ENCODE measurements at regions not wholly inside any gene's neighbourhood (a gene's known extent, or its start where the extent isn't known, plus 50 kb on each side); places are given as distances from the start of the nearest gene placed in this dataset.

- no peaks in the 10 kb centered on the region for H3K36me3 ChIP-seq (ENCODE audit: control insufficient read depth, insufficient read depth, low read length)
Observed at GRCh38 chr16:76665571-76666275, 388.5 kb downstream of the CNTNAP4 start.

GRCh38 chr16:76668207-76668725 lies 391.1 kb downstream of the CNTNAP4 start:
- Histone ChIP-seq H3K27me3 (ENCODE audit: control insufficient read depth, insufficient read depth, low read length) (no peaks in the 10 kb centered on the region), H3K4me3 (ENCODE audit: low read depth, low read length) (no peak overlapping the region), H3K36me3 (ENCODE audit: control insufficient read depth, insufficient read depth, low read length) (no peaks in the 10 kb centered on the region)
- ChIA-PET CTCF (no interaction called here), POLR2A (no interaction called here)
- TF ChIP-seq CTCF (IDR thresholded peaks at IDR 0.05; ENCODE audit: insufficient read depth, low read depth, low read length), result no peak
- DNase-seq (ENCODE audit: low read depth), result no peak

More at GRCh38 chr16:76665571-76666275, 388.5 kb downstream of the CNTNAP4 start:
- DNase-seq (ENCODE audit: low read depth), result no peak
- CTCF ChIA-PET, result no interaction called here
- Histone ChIP-seq H3K27me3 (ENCODE audit: control insufficient read depth, insufficient read depth, low read length) (no peaks in the 10 kb centered on the region), H3K4me3 (ENCODE audit: low read depth, low read length) (no peak overlapping the region)
- TF ChIP-seq CTCF (IDR thresholded peaks at IDR 0.05; ENCODE audit: insufficient read depth, low read depth, low read length), result no peak
- POLR2A ChIA-PET, result no interaction called here

DNA sequence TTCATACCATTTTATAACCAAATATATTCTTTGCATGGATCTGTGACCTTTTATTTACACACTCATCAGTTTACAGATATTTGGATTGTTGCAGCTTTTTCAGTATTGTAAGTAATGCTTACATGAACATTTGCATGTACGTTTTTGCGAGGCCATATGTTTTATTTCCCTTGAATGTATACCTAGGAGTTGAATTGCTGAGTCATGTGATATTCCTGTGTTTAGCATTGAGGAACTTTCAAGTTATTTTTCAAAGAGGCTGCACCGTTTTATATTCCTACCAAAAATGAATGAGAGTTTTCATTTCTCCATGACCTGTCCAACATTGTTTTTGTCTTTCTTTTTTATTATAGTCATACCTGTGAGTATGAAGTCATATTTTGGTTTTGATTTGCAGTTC lies 392.1 kb downstream of the CNTNAP4 start:
- DNase-seq (ENCODE audit: low read depth), result no peak
- ChIA-PET CTCF (no interaction called here), POLR2A (no interaction called here)
- no peak for TF ChIP-seq CTCF (IDR thresholded peaks at IDR 0.05; ENCODE audit: insufficient read depth, low read depth, low read length)
- Histone ChIP-seq H3K4me3 (ENCODE audit: low read depth, low read length) (no peak overlapping the region), H3K36me3 (ENCODE audit: control insufficient read depth, insufficient read depth, low read length) (no peaks in the 10 kb centered on the region), H3K27me3 (ENCODE audit: control insufficient read depth, insufficient read depth, low read length) (no peaks in the 10 kb centered on the region)

DNA sequence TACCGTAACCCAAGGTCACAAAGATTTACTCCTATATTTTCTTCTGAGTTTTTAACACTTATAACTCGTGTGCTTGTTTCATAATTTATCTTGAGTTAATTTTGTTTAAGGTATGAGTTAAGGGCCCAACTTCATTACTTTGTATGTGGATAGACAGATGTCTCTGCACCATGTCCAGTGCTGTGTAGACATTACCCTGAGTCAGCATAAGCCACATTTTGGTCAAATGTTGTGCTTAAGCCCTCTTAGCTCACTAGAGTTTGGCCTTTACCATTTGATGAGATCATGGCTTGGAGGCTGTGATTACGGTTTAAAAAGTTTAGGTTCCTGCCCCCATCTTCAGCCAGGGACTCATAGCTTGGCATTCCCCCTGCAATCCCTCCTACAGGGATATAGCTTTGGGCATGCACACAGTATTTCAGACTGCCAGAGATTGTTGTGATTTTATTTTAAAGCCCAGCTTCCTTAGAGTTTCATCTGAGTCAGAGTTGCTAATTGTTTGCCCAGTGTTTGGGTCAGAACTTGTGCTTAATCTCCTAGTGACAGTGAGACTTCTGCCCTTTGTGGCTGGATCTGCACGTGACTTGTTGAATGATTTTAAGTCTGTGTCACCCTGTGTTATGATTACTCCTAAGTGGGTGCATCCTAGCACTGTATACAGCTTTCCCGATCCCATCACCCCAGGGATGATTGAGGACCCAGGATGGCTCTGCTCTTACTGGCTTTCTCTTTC lies 393.1 kb downstream of the CNTNAP4 start:
- no peak for TF ChIP-seq CTCF (IDR thresholded peaks at IDR 0.05; ENCODE audit: insufficient read depth, low read depth, low read length)
- Histone ChIP-seq H3K27me3 (ENCODE audit: control insufficient read depth, insufficient read depth, low read length) (no peaks in the 10 kb centered on the region), H3K4me3 (ENCODE audit: low read depth, low read length) (no peak overlapping the region), H3K36me3 (ENCODE audit: control insufficient read depth, insufficient read depth, low read length) (no peaks in the 10 kb centered on the region)
- ChIA-PET POLR2A (no interaction called here), CTCF (interaction anchor here (0.8 kb wide), 1 partner anchor 17 kb away, joined by 3 read pairs; no protein-coding TSS in a partner anchor)
- DNase-seq (ENCODE audit: low read depth), result no peak

GRCh38 chr16:76676356-76676755 lies 399.2 kb downstream of the CNTNAP4 start:
- Histone ChIP-seq H3K27me3 (ENCODE audit: control insufficient read depth, insufficient read depth, low read length) (no peaks in the 10 kb centered on the region), H3K36me3 (ENCODE audit: control insufficient read depth, insufficient read depth, low read length) (no peaks in the 10 kb centered on the region), H3K4me3 (ENCODE audit: low read depth, low read length) (no peak overlapping the region)
- ChIA-PET POLR2A (no interaction called here), CTCF (no interaction called here)
- DNase-seq (ENCODE audit: low read depth), result no peak
- TF ChIP-seq CTCF (IDR thresholded peaks at IDR 0.05; ENCODE audit: insufficient read depth, low read depth, low read length), result no peak

All from BJ (cell line).